Heart left ventricle (tissue), 16 donors: ENCODE measurements at regions not wholly inside any gene's neighbourhood (a gene's known extent, or its start where the extent isn't known, plus 50 kb on each side); places are given as distances from the start of the nearest gene placed in this dataset.

Experiments
- ATAC-seq, 4 donors: fragments of 200-7000 bp; cut with Tn5 transposase; one replicate each; pipeline ENCODE4 v1.9.1; 2020 to 2022; ENCODE audit warnings: moderate library complexity in 4 of 4, mild to moderate bottlenecking in 3 of 4, moderate number of reproducible peaks in 1 of 4
- DNase-seq, 5 donors: peaks; one replicate each; pipeline ENCODE4 v3.0.0-alpha.2; 2020
- H3K27ac ChIP-seq, 12 donors: fragments of 200-600 bp; sonication (generic) in 4 of 12; one replicate each; pipeline versions ENCODE4 v1.5.0 to v1.8.0; 2016 to 2022; ENCODE audit warnings: mild to moderate bottlenecking in 2 of 12
- H3K27me3 ChIP-seq, 9 donors: fragments of 200-600 bp; sonication (generic) in 2 of 9; one replicate each; pipeline versions ENCODE4 v1.5.1 to v1.8.0; 2016 to 2022; ENCODE audit warnings: mild to moderate bottlenecking in 3 of 9
- H3K36me3 ChIP-seq, 9 donors: fragments of 200-600 bp; sonication (generic) in 2 of 9; one replicate each; pipeline versions ENCODE4 v1.5.0 to v1.8.0; 2018 to 2022; ENCODE audit warnings: mild to moderate bottlenecking in 2 of 9
- H3K4me1 ChIP-seq, 12 donors: fragments of 200-600 bp; sonication (generic) in 4 of 12; one replicate each; pipeline versions ENCODE4 v1.5.0 to v1.8.0; 2016 to 2022; ENCODE audit warnings: mild to moderate bottlenecking in 3 of 12
- H3K4me3 ChIP-seq, 12 donors: fragments of 200-600 bp; sonication (generic) in 4 of 12; one replicate each; pipeline versions ENCODE4 v1.5.0 to v1.8.0; 2017 to 2022; ENCODE audit warnings: mild to moderate bottlenecking in 9 of 12, moderate library complexity in 4 of 12
- H3K9me3 ChIP-seq, 12 donors: fragments of 200-600 bp; sonication (generic) in 4 of 12; one replicate each; pipeline versions ENCODE4 v1.5.0 to v1.8.0; 2016 to 2022; ENCODE audit warnings: mild to moderate bottlenecking in 1 of 12
- POLR2A ChIP-seq, 2 donors: fragments of 450-650 bp; IDR thresholded peaks; one replicate each; pipeline ENCODE4 v1.6.1; 2017; ENCODE audit warnings: antibody characterized with exemption in 2 of 2, mild to moderate bottlenecking in 2 of 2, moderate library complexity in 2 of 2
- WGBS, 4 donors: extraction: QIAGEN DNeasy Blood & Tissue Kit in 2 of 4; methylation state at CpG; one replicate each; pipeline versions ENCODE4 v1.1.5 to v1.1.7; 2013 to 2018; 5-methylcytosine and 5-hydroxymethylcytosine counted together
- intact Hi-C, 10 donors: fragments of 100-400 bp; cut with DNase I; formaldehyde crosslinking; loops; one replicate each; pipeline versions ENCODE4 v1.11.1 to v1.14.2; 2022
- TF ChIP-seq, protein P1 (sequence below), 12 donors: fragments of 200-600 bp; sonication (generic) in 4 of 12; IDR thresholded peaks; one replicate each; pipeline versions ENCODE4 v1.5.0 to v1.8.0; 2018 to 2022; ENCODE audit warnings: antibody characterized with exemption in 12 of 12, mild to moderate bottlenecking in 5 of 12
- donor health status: ischemic (EF 13 %, LVEDD 7.1; RV severe dilation, severe dysfunction).
- donor health status: healthy with polysubstance abuse.
- donor health status: DM: no; HTN: yes; CAD: no.
- donor health status: DM: no; HTN: no; CAD: no.
- donor health status: ischemic (EF 25% LVEDD 6.9; RV normal size, moderate dysfunction).
- donor health status: ischemic (EF 25% LVEDD 5.7; RV mildly dilated, moderate dysfunction).
- donor health status: healthy.
- donor health status: DM: yes; HTN: yes; CAD: no.
- donor health status: ischemic (EF 35%, LVEDD 5.7; RV mildly dilated, moderate dysfunction).
- donor health status: nonischemic (EF 11% LVEDD 7.7; RV severe dilation, severe dysfunction).
- donor health status: DM: yes; HTN: yes; CAD: no.
- donor health status: PGD.
- donor health status: ischemic (EF 29% LVEDD 5.4; RV normal size, mild dysfunction).
- donor health status: nonischemic (EF 23%, LVEDD 6.1; RV moderate dilation, normal function).

DNA sequence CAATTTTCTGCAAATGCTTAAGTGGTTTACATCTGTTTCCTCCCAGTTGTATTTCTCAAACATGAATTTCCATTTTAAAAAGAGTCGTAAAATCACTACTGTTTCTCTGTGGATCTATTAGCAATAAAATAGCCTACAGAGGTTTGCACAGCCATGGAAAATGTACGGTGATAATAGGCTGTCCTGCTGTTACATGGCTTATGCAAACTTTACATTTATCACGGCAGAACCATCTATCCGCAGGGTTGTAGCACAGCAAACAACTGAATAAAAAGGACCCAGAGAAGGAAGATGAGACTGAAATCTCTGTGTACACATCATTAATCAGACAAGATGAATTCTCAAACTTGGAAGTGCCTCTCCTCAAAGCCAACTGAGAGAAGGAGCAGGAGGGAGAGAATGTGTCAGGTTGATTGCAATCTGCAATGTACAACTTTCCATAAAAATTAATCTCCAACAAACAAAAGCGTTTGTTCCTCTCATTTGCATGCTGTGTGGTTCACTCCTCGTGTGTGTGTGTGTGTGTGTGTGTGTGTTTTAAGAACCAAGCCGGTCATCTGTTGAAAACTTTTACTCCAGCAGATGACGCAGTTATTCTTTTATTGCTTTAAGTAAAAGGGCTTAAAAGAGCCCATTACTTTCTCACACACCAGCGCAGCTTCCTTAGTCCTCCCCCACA lies 279.3 kb downstream of the SKAP2 start:
- intact Hi-C loops = no loop called here
- H3K4me1 ChIP-seq = no peaks in the 10 kb centered on the region
- H3K4me3 ChIP-seq = no peak overlapping the region
- DNase-seq (no peak), ATAC-seq (no peak)
- TF ChIP-seq, protein P1, sequence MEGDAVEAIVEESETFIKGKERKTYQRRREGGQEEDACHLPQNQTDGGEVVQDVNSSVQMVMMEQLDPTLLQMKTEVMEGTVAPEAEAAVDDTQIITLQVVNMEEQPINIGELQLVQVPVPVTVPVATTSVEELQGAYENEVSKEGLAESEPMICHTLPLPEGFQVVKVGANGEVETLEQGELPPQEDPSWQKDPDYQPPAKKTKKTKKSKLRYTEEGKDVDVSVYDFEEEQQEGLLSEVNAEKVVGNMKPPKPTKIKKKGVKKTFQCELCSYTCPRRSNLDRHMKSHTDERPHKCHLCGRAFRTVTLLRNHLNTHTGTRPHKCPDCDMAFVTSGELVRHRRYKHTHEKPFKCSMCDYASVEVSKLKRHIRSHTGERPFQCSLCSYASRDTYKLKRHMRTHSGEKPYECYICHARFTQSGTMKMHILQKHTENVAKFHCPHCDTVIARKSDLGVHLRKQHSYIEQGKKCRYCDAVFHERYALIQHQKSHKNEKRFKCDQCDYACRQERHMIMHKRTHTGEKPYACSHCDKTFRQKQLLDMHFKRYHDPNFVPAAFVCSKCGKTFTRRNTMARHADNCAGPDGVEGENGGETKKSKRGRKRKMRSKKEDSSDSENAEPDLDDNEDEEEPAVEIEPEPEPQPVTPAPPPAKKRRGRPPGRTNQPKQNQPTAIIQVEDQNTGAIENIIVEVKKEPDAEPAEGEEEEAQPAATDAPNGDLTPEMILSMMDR (IDR thresholded peaks at IDR 0.05) = no peak
- no peak for TF ChIP-seq POLR2A (IDR thresholded peaks at IDR 0.05)
- H3K9me3 ChIP-seq = no peaks in the 10 kb centered on the region
- no peaks in the 10 kb centered on the region for H3K36me3 ChIP-seq
- H3K27ac ChIP-seq = no peak overlapping the region
- H3K27me3 ChIP-seq = peaks cover 0 to 20% (median 2%) of the 10 kb centered on the region in 9 donors
- WGBS, 4 donors = 70 to 81% (median 75%) methylated on average over 9 of the region's 9 CpGs

DNA sequence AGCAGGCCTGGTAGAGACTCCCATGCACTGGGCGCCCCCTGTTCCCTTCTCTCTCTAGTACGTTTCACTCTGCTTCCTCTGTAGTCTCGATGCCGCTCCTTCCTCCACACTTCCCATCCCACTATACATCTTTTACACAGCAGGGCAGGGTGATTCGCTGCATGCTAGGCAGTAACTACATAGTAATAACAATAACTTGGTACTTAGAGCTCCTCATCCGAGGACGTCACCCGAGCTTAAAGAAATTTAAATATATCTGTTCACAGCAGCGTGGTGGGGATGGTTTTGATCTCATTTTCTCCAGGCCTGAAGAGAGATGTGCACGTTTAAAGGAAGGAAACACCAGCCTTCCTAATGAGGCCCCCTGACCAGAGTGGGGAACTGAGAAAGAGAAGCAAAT lies 276.9 kb downstream of the SKAP2 start:
- Histone ChIP-seq H3K9me3 (no peaks in the 10 kb centered on the region), H3K27me3 (peaks cover 0 to 13% (median 2%) of the 10 kb centered on the region in 9 donors), H3K4me1 (no peaks in the 10 kb centered on the region), H3K27ac (no peak overlapping the region), H3K4me3 (no peak overlapping the region), H3K36me3 (no peaks in the 10 kb centered on the region)
- DNase-seq (no peak), ATAC-seq (no peak)
- TF ChIP-seq, protein P1 (IDR thresholded peaks at IDR 0.05) = no peak
- no peak for TF ChIP-seq POLR2A (IDR thresholded peaks at IDR 0.05)
- 71 to 83% (median 77%) methylated on average over 10 of the region's 10 CpGs for WGBS, 4 donors
- intact Hi-C loops = no loop called here

DNA sequence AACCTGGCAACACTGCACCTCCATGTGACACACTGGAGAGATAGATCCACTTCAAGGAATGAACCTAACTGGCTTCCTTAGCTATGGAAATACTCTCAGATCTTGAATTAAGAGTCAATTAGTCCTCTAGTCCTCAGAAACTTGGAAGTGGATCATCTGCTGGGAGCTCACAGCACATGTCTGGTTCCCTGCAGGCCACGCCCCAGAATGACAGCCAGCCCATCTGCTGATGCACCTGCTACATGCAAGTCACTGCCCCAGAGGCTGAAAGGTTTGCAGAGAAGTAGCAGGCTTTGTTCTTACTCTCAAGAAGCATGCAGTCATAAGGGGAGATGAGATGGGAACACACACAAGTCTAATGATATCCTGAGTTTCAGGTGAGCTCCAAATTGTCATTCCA lies 275.9 kb downstream of the SKAP2 start:
- 64 to 84% (median 81%) methylated on average over 1 of the region's 1 CpG for WGBS, 4 donors
- Histone ChIP-seq H3K36me3 (no peaks in the 10 kb centered on the region), H3K4me1 (peaks cover 0 to 3% (median 0%) of the 10 kb centered on the region in 12 donors), H3K9me3 (no peaks in the 10 kb centered on the region), H3K4me3 (no peak overlapping the region), H3K27ac (no peak overlapping the region), H3K27me3 (peaks cover 0 to 13% (median 0%) of the 10 kb centered on the region in 9 donors)
- intact Hi-C loops = no loop called here
- TF ChIP-seq, protein P1 (IDR thresholded peaks at IDR 0.05) = no peak
- TF ChIP-seq POLR2A (IDR thresholded peaks at IDR 0.05) = no peak
- DNase-seq (no peak), ATAC-seq (no peak)

DNA sequence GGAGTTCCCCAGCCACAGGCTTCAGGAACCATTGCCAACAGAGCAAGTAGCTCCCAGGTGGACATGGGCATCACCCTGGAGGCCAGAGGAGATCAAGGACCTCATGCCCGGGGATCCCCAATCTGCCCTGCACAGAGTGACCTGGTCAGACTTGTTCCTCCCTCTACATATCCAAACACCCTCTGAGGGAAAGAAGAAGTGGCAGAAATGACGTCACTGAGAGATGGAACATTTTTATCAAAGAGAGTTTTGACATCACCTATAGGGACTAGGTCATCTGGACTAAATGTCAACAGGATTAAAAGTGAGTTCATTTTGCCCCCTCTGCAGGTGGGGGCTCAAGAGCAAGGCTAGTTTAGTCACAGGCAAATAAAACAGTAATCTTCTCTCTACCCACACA lies 273.7 kb downstream of the SKAP2 start:
- no peak for TF ChIP-seq POLR2A (IDR thresholded peaks at IDR 0.05)
- TF ChIP-seq, protein P1 (IDR thresholded peaks at IDR 0.05) = no peak
- no peaks in the 10 kb centered on the region for H3K9me3 ChIP-seq
- peaks cover 0 to 13% (median 0%) of the 10 kb centered on the region in 9 donors for H3K27me3 ChIP-seq
- no peak overlapping the region for H3K4me3 ChIP-seq
- H3K36me3 ChIP-seq = no peaks in the 10 kb centered on the region
- no peak overlapping the region for H3K27ac ChIP-seq
- WGBS, 4 donors = 78 to 94% (median 82%) methylated on average over 2 of the region's 2 CpGs
- intact Hi-C loops = no loop called here
- DNase-seq (no peak), ATAC-seq (no peak)
- H3K4me1 ChIP-seq = peaks cover 0 to 5% (median 0%) of the 10 kb centered on the region in 12 donors
